ENCODE measurements at regions not wholly inside any gene's neighbourhood (a gene's known extent, or its start where the extent isn't known, plus 50 kb on each side); places are given as distances from the start of the nearest gene placed in this dataset.

DNA sequence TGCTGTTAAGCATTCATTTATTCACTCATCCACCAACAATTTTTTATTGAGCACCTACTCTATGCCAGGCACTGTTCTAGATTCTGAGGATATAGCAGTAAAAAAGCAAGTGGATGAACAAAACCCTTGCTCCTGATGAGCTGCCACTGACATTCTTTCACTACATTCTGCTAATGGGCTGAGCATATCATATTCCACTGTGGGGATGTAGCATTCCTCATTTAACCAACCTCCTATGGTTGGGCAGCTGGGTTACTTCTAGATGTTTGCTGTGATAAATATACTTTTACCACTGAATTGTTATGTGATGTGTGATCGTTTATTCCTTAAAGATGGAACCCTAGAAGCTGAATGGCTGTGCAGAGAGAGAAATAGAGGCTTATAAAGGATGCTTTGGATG lies 176.9 kb downstream of the MN1 start:
- Histone ChIP-seq H3K4me1 (no peaks in the 10 kb centered on the region), H3K4me3 (no peak overlapping the region), H3K36me3 (no peaks in the 10 kb centered on the region), H3K27me3 (no peaks in the 10 kb centered on the region), H3K27ac (no peak overlapping the region), H3K9me3 (no peaks in the 10 kb centered on the region)
- intact Hi-C loops (cut with DNase I; ENCODE audit: low total_unique reads), result no loop called here
- TF ChIP-seq, protein P1, sequence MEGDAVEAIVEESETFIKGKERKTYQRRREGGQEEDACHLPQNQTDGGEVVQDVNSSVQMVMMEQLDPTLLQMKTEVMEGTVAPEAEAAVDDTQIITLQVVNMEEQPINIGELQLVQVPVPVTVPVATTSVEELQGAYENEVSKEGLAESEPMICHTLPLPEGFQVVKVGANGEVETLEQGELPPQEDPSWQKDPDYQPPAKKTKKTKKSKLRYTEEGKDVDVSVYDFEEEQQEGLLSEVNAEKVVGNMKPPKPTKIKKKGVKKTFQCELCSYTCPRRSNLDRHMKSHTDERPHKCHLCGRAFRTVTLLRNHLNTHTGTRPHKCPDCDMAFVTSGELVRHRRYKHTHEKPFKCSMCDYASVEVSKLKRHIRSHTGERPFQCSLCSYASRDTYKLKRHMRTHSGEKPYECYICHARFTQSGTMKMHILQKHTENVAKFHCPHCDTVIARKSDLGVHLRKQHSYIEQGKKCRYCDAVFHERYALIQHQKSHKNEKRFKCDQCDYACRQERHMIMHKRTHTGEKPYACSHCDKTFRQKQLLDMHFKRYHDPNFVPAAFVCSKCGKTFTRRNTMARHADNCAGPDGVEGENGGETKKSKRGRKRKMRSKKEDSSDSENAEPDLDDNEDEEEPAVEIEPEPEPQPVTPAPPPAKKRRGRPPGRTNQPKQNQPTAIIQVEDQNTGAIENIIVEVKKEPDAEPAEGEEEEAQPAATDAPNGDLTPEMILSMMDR (IDR thresholded peaks at IDR 0.05), result no peak
- DNase-seq, result no peak

DNA sequence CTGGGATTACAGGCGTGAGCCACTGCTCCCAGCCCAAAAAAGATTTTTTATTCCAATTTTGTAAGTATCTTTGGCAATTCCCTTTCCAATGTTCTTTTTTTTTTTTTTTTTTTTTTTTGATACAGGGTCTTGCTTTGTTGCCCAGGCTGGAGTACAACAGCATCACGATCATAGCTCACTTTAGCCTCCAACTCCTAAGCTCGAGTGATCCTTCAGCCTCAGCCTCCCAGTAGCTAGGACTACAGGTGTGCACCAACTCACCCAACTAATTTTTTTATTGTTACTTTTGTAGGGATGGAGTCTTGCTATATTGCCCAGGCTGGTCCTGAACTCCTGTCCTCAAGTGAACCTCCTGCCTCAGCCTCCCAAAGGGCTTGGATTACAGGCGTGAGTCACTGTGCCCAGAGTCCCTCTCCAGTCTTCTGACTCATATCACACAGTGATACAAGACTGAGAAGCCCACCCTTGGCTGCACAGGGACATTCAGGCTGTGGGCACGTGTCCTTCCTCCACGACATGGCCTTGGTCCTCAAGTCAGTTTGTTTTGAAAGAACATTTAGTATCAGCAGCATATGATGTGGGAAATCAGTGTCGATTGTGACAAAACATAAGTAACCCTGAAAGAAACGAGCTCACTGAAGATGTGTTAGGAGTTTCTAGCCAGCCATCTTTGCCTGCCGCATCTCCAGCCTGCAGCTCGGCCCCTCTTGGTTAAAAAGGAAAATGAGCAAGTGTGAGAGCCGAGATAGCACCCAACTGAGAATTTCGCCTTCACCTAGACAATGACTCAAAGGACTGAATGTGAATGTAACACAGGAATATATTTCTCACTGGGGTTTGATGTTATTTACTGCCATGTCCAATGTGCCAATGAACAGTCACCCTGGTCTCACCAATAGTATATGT lies 175.5 kb downstream of the MN1 start:
- DNase-seq, result no peak
- Histone ChIP-seq H3K9me3 (no peaks in the 10 kb centered on the region), H3K36me3 (no peaks in the 10 kb centered on the region), H3K4me3 (no peak overlapping the region), H3K27ac (no peak overlapping the region), H3K27me3 (no peaks in the 10 kb centered on the region), H3K4me1 (no peaks in the 10 kb centered on the region)
- TF ChIP-seq, protein P1 (IDR thresholded peaks at IDR 0.05), result no peak
- intact Hi-C loops (cut with DNase I; ENCODE audit: low total_unique reads), result no loop called here

GRCh38 chr22:27626675-27627443 lies 174.7 kb downstream of the MN1 start:
- intact Hi-C loops (cut with DNase I; ENCODE audit: low total_unique reads), result no loop called here
- Histone ChIP-seq H3K4me3 (no peak overlapping the region), H3K4me1 (no peaks in the 10 kb centered on the region), H3K36me3 (no peaks in the 10 kb centered on the region), H3K27me3 (no peaks in the 10 kb centered on the region), H3K27ac (no peak overlapping the region), H3K9me3 (no peaks in the 10 kb centered on the region)
- TF ChIP-seq, protein P1 (IDR thresholded peaks at IDR 0.05), result no peak
- DNase-seq, result no peak

DNA sequence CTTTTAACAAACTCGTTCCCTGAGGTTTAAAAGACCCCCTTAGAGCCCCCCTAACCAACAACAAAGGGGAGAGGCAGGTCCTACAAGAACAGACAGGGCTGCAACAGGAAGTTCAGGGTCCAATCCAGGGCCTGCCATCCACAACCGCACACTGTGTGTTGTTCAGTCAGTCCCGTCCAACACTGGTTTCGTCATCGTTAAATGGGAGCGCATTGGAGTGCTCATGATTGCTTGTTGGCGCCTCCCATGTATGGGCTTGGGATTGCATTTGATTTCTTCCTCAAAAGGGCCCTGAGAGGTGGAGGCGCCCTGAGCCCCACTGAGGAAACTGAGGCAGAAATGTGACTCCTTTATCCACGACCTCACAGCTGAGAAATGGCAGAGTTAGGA lies 174.1 kb downstream of the MN1 start:
- H3K27me3 ChIP-seq, result no peaks in the 10 kb centered on the region
- intact Hi-C loops (cut with DNase I; ENCODE audit: low total_unique reads), result no loop called here
- TF ChIP-seq, protein P1 (IDR thresholded peaks at IDR 0.05), result no peak
- no peak overlapping the region for H3K27ac ChIP-seq
- no peaks in the 10 kb centered on the region for H3K9me3 ChIP-seq
- no peaks in the 10 kb centered on the region for H3K4me1 ChIP-seq
- DNase-seq, result no peak
- no peak overlapping the region for H3K4me3 ChIP-seq
- no peaks in the 10 kb centered on the region for H3K36me3 ChIP-seq

GRCh38 chr22:27627901-27628300 lies 173.7 kb downstream of the MN1 start:
- DNase-seq, result no peak
- intact Hi-C loops (cut with DNase I; ENCODE audit: low total_unique reads), result no loop called here
- H3K9me3 ChIP-seq, result no peaks in the 10 kb centered on the region

More at GRCh38 chr22:27627901-27628300, 173.7 kb downstream of the MN1 start:
- no peaks in the 10 kb centered on the region for H3K4me1 ChIP-seq
- no peak overlapping the region for H3K27ac ChIP-seq
- TF ChIP-seq, protein P1 (IDR thresholded peaks at IDR 0.05), result no peak
- no peaks in the 10 kb centered on the region for H3K36me3 ChIP-seq
- no peaks in the 10 kb centered on the region for H3K27me3 ChIP-seq
- no peak overlapping the region for H3K4me3 ChIP-seq

Measured in tibial artery (tissue), 4 donors.